ENCODE measurements at regions not wholly inside any gene's neighbourhood (a gene's known extent, or its start where the extent isn't known, plus 50 kb on each side); places are given as distances from the start of the nearest gene placed in this dataset.

- Histone ChIP-seq H3K27me3 (ENCODE audit: control insufficient read depth in 1 of 2, insufficient read depth in 2 of 2, low read length in 1 of 2) (no peaks in the 10 kb centered on the region), H3K9me3 (ENCODE audit: control insufficient read depth, low read length) (no peaks in the 10 kb centered on the region), H3K4me1 (ENCODE audit: control insufficient read depth in 1 of 2, insufficient read depth in 2 of 2, low read length in 2 of 2) (no peaks in the 10 kb centered on the region), H3K27ac (ENCODE audit: low read depth in 1 of 2, low read length in 2 of 2) (no peak overlapping the region), H3K4me3 (ENCODE audit: low read length in 2 of 2) (no peak overlapping the region), H3K36me3 (ENCODE audit: control insufficient read depth in 1 of 2, insufficient read depth in 2 of 2, low read length in 1 of 2) (no peaks in the 10 kb centered on the region)
- DNase-seq (no peak), ATAC-seq (ENCODE audit: low FRiP score) (no peak)
- intact Hi-C loops (cut with DNase I): no loop called here
- 47 to 49% methylated on average over 7 of the region's 7 CpGs for WGBS, 2 donors
Observed at GRCh38 chr13:105567951-105568525, 967.4 kb downstream of the EFNB2 start.

GRCh38 chr13:105565136-105565727 lies 970.2 kb downstream of the EFNB2 start:
- Histone ChIP-seq H3K27ac (ENCODE audit: low read depth in 1 of 2, low read length in 2 of 2) (no peak overlapping the region), H3K4me3 (ENCODE audit: low read length in 2 of 2) (no peak overlapping the region), H3K36me3 (ENCODE audit: control insufficient read depth in 1 of 2, insufficient read depth in 2 of 2, low read length in 1 of 2) (no peaks in the 10 kb centered on the region), H3K27me3 (ENCODE audit: control insufficient read depth in 1 of 2, insufficient read depth in 2 of 2, low read length in 1 of 2) (no peaks in the 10 kb centered on the region), H3K4me1 (ENCODE audit: control insufficient read depth in 1 of 2, insufficient read depth in 2 of 2, low read length in 2 of 2) (peaks cover 0 to 1% of the 10 kb centered on the region in 2 donors), H3K9me3 (ENCODE audit: control insufficient read depth, low read length) (no peaks in the 10 kb centered on the region)
- no peak for ATAC-seq (ENCODE audit: low FRiP score)
- DNase-seq: no peak
- intact Hi-C loops (cut with DNase I): no loop called here
- 78 to 81% methylated on average over 3 of the region's 3 CpGs for WGBS, 2 donors

- ATAC-seq (ENCODE audit: low FRiP score): no peak
- Histone ChIP-seq H3K4me1 (ENCODE audit: control insufficient read depth in 1 of 2, insufficient read depth in 2 of 2, low read length in 2 of 2) (no peaks in the 10 kb centered on the region), H3K4me3 (ENCODE audit: low read length in 2 of 2) (no peak overlapping the region), H3K9me3 (ENCODE audit: control insufficient read depth, low read length) (no peaks in the 10 kb centered on the region), H3K36me3 (ENCODE audit: control insufficient read depth in 1 of 2, insufficient read depth in 2 of 2, low read length in 1 of 2) (no peaks in the 10 kb centered on the region), H3K27me3 (ENCODE audit: control insufficient read depth in 1 of 2, insufficient read depth in 2 of 2, low read length in 1 of 2) (no peaks in the 10 kb centered on the region), H3K27ac (ENCODE audit: low read depth in 1 of 2, low read length in 2 of 2) (no peak overlapping the region)
- DNase-seq: no peak
- intact Hi-C loops (cut with DNase I): no loop called here
- WGBS, 2 donors: 70 to 80% methylated on average over 12 of the region's 12 CpGs
Observed at GRCh38 chr13:105552078-105552477, 983.4 kb downstream of the EFNB2 start.

- 48 to 53% methylated on average over 3 of the region's 3 CpGs for WGBS, 2 donors
- H3K27ac ChIP-seq (ENCODE audit: low read depth in 1 of 2, low read length in 2 of 2): no peak overlapping the region
- no peaks in the 10 kb centered on the region for H3K9me3 ChIP-seq (ENCODE audit: control insufficient read depth, low read length)
- no peaks in the 10 kb centered on the region for H3K36me3 ChIP-seq (ENCODE audit: control insufficient read depth in 1 of 2, insufficient read depth in 2 of 2, low read length in 1 of 2)
- no peaks in the 10 kb centered on the region for H3K4me1 ChIP-seq (ENCODE audit: control insufficient read depth in 1 of 2, insufficient read depth in 2 of 2, low read length in 2 of 2)
- DNase-seq: no peak
- no peaks in the 10 kb centered on the region for H3K27me3 ChIP-seq (ENCODE audit: control insufficient read depth in 1 of 2, insufficient read depth in 2 of 2, low read length in 1 of 2)
- intact Hi-C loops (cut with DNase I): no loop called here
- H3K4me3 ChIP-seq (ENCODE audit: low read length in 2 of 2): no peak overlapping the region
- no peak for ATAC-seq (ENCODE audit: low FRiP score)
Observed at GRCh38 chr13:105547851-105548250, 987.6 kb downstream of the EFNB2 start.

GRCh38 chr13:105545811-105546210 lies 989.7 kb downstream of the EFNB2 start:
- no peak for DNase-seq
- Histone ChIP-seq H3K27ac (ENCODE audit: low read depth in 1 of 2, low read length in 2 of 2) (no peak overlapping the region), H3K27me3 (ENCODE audit: control insufficient read depth in 1 of 2, insufficient read depth in 2 of 2, low read length in 1 of 2) (no peaks in the 10 kb centered on the region), H3K9me3 (ENCODE audit: control insufficient read depth, low read length) (no peaks in the 10 kb centered on the region), H3K36me3 (ENCODE audit: control insufficient read depth in 1 of 2, insufficient read depth in 2 of 2, low read length in 1 of 2) (no peaks in the 10 kb centered on the region), H3K4me1 (ENCODE audit: control insufficient read depth in 1 of 2, insufficient read depth in 2 of 2, low read length in 2 of 2) (no peaks in the 10 kb centered on the region), H3K4me3 (ENCODE audit: low read length in 2 of 2) (no peak overlapping the region)
- 57 to 81% methylated on average over 5 of the region's 5 CpGs for WGBS, 2 donors
- intact Hi-C loops (cut with DNase I): no loop called here
- ATAC-seq (ENCODE audit: low FRiP score): no peak

GRCh38 chr13:105543742-105544141 lies 991.7 kb downstream of the EFNB2 start:
- intact Hi-C loops (cut with DNase I): no loop called here
- Histone ChIP-seq H3K27me3 (ENCODE audit: control insufficient read depth in 1 of 2, insufficient read depth in 2 of 2, low read length in 1 of 2) (no peaks in the 10 kb centered on the region), H3K4me1 (ENCODE audit: control insufficient read depth in 1 of 2, insufficient read depth in 2 of 2, low read length in 2 of 2) (no peaks in the 10 kb centered on the region), H3K4me3 (ENCODE audit: low read length in 2 of 2) (no peak overlapping the region), H3K27ac (ENCODE audit: low read depth in 1 of 2, low read length in 2 of 2) (no peak overlapping the region), H3K36me3 (ENCODE audit: control insufficient read depth in 1 of 2, insufficient read depth in 2 of 2, low read length in 1 of 2) (no peaks in the 10 kb centered on the region), H3K9me3 (ENCODE audit: control insufficient read depth, low read length) (no peaks in the 10 kb centered on the region)
- ATAC-seq (ENCODE audit: low FRiP score) (no peak), DNase-seq (no peak)
- WGBS, 2 donors: 61 to 64% methylated on average over 2 of the region's 2 CpGs

GRCh38 chr13:105541565-105541964 lies 993.9 kb downstream of the EFNB2 start:
- H3K36me3 ChIP-seq (ENCODE audit: control insufficient read depth in 1 of 2, insufficient read depth in 2 of 2, low read length in 1 of 2): no peaks in the 10 kb centered on the region
- H3K27ac ChIP-seq (ENCODE audit: low read depth in 1 of 2, low read length in 2 of 2): no peak overlapping the region
- DNase-seq (no peak), ATAC-seq (ENCODE audit: low FRiP score) (no peak)
- H3K4me3 ChIP-seq (ENCODE audit: low read length in 2 of 2): no peak overlapping the region
- WGBS, 2 donors: 92 to 93% methylated on average over 2 of the region's 2 CpGs
- H3K9me3 ChIP-seq (ENCODE audit: control insufficient read depth, low read length): no peaks in the 10 kb centered on the region
- intact Hi-C loops (cut with DNase I): no loop called here
- H3K4me1 ChIP-seq (ENCODE audit: control insufficient read depth in 1 of 2, insufficient read depth in 2 of 2, low read length in 2 of 2): no peaks in the 10 kb centered on the region
- H3K27me3 ChIP-seq (ENCODE audit: control insufficient read depth in 1 of 2, insufficient read depth in 2 of 2, low read length in 1 of 2): no peaks in the 10 kb centered on the region

GRCh38 chr13:105538346-105538745 lies 997.1 kb downstream of the EFNB2 start:
- H3K27me3 ChIP-seq (ENCODE audit: control insufficient read depth in 1 of 2, insufficient read depth in 2 of 2, low read length in 1 of 2): no peaks in the 10 kb centered on the region
- H3K4me1 ChIP-seq (ENCODE audit: control insufficient read depth in 1 of 2, insufficient read depth in 2 of 2, low read length in 2 of 2): no peaks in the 10 kb centered on the region
- ATAC-seq (ENCODE audit: low FRiP score) (no peak), DNase-seq (no peak)
- H3K4me3 ChIP-seq (ENCODE audit: low read length in 2 of 2): no peak overlapping the region
- WGBS, 2 donors: 88% methylated on average over 4 of the region's 4 CpGs
- no peak overlapping the region for H3K27ac ChIP-seq (ENCODE audit: low read depth in 1 of 2, low read length in 2 of 2)
- no peaks in the 10 kb centered on the region for H3K36me3 ChIP-seq (ENCODE audit: control insufficient read depth in 1 of 2, insufficient read depth in 2 of 2, low read length in 1 of 2)
- no peaks in the 10 kb centered on the region for H3K9me3 ChIP-seq (ENCODE audit: control insufficient read depth, low read length)
- intact Hi-C loops (cut with DNase I): no loop called here

GRCh38 chr13:105537113-105537512 lies 998.3 kb downstream of the EFNB2 start:
- no peak for ATAC-seq (ENCODE audit: low FRiP score)
- no peak overlapping the region for H3K4me3 ChIP-seq (ENCODE audit: low read length in 2 of 2)
- 71 to 82% methylated on average over 7 of the region's 7 CpGs for WGBS, 2 donors
- H3K9me3 ChIP-seq (ENCODE audit: control insufficient read depth, low read length): no peaks in the 10 kb centered on the region
- H3K27ac ChIP-seq (ENCODE audit: low read depth in 1 of 2, low read length in 2 of 2): no peak overlapping the region
- no peaks in the 10 kb centered on the region for H3K27me3 ChIP-seq (ENCODE audit: control insufficient read depth in 1 of 2, insufficient read depth in 2 of 2, low read length in 1 of 2)
- intact Hi-C loops (cut with DNase I): no loop called here
- H3K4me1 ChIP-seq (ENCODE audit: control insufficient read depth in 1 of 2, insufficient read depth in 2 of 2, low read length in 2 of 2): no peaks in the 10 kb centered on the region
- no peak for DNase-seq
- H3K36me3 ChIP-seq (ENCODE audit: control insufficient read depth in 1 of 2, insufficient read depth in 2 of 2, low read length in 1 of 2): no peaks in the 10 kb centered on the region

Measured in aorta (tissue), 5 donors.